ENCODE measurements at regions not wholly inside any gene's neighbourhood (a gene's known extent, or its start where the extent isn't known, plus 50 kb on each side); places are given as distances from the start of the nearest gene placed in this dataset.

DNA sequence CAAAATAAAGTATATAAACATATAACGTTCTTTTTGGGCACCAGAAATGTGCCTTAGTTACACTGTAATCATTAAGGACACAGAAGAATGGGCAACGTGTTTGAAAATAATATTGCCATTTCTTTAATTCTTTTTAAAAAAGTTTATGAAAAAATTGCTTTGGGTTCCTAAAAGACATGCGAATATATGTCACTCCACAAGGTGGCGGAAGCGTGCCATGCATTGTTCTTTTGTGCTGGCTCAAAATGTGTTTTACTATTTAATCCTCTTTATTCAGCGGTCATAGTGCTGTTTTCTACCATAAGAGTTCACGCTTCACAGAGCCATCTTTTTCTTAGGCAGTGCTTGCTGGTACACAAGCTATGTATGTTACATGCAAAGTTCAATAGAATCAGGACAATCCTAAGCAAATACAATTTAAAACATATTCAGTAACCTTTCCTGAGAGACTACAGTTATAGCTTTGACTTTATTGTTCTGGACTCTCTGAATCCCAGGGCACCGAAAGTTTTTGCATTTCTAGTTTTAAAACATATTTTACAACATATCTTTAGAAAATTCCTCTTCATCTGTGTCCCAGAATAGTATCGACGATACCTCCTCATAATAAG, 147.8 kb upstream of the ERBB4 start:
- peak; percentile 76 for TF ChIP-seq CTCF (IDR thresholded peaks at IDR 0.05)

DNA sequence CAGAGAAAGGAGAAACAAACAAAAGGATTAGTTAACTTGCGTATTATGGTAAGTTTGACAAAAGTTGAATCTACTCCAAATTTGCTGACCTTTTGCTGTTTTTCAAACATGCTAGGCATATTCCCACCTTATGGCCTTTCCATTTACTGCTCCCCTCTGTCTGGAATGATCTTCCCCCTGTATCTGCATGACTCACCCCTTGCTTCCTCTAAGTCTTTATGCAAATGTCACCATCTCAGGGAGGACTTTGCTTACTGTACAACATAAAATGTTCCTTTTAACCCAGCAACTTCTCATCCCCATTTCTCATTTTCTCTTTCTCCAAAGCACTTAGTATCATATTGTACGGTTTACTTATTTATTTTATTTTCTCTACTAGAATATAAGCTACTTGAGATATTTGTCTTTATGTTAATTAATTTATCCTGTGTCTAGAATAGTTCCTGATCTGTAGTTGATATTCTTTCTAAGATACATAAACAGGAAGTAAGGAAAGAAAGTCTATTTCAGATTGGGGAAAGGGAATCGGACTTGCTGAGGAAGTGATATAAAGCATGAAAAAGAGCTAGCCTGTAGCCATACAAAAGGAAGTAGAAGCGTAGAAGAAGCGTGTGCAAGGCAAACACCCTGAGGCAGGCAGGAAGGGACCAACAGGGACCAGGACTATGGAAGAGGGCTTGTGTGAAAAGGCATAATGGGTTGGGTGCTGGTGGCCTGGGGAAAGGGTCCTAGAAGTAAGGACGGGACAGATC, 144.9 kb upstream of the ERBB4 start:
- no peak for TF ChIP-seq CTCF (IDR thresholded peaks at IDR 0.05)

- no peak for TF ChIP-seq CTCF (IDR thresholded peaks at IDR 0.05)
These were observed 144.3 kb upstream of the ERBB4 start for GRCh38 chr2:212682937-212683336.

- no peak for TF ChIP-seq CTCF (IDR thresholded peaks at IDR 0.05)
These were observed 138.9 kb upstream of the ERBB4 start for GRCh38 chr2:212677466-212677865.

DNA sequence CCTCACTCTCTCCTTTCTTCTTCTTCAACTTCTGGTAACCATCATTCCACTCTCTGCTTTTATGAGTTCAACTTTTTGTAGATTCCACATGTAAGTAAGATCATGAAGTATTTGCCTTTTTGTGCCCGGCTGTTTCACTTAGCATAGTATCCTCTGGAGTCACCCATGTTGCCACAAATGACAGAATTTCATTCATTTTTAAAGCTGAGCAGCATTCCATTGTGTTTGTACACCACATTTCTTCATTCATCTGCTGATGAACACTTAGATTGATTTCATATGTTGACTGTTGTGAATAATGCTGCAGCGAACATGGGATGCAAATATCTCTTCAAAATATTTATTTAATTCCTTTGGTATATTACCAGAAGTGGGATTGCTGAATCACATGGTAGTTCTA, 133.6 kb upstream of the ERBB4 start:
- no peak for TF ChIP-seq CTCF (IDR thresholded peaks at IDR 0.05)

- no peak for TF ChIP-seq CTCF (IDR thresholded peaks at IDR 0.05)
These were observed 131.2 kb upstream of the ERBB4 start for GRCh38 chr2:212669761-212670160.

DNA sequence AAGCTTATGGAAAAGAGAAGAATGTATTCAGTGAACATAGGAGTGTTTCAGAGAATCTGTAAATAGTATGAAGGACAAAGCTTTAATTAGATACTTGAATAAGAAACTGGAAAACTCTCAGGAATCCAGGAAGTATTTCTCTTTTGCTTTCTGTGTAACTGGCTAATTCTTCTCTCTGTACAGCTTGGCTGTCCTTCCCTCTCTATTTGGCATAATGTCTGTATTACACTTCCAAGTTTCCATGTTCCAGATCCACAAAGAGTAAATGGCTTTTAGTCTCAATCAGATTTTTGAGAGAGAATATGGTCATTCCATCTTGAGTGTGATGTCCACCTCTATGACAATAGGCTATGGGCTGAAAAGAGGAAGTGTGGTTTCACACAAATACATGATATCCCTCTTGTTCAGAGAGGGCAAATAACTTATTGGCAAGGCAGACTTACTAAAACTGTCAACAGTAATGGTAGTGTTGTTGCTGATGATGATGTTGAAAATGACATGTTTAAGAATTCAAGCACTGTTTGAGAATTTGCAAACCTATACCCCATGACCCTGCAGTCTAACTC, 129.2 kb upstream of the ERBB4 start:
- TF ChIP-seq CTCF (IDR thresholded peaks at IDR 0.05) = no peak

Data from LNCAP (cell line).